ENCODE measurements at regions not wholly inside any gene's neighbourhood (a gene's known extent, or its start where the extent isn't known, plus 50 kb on each side); places are given as distances from the start of the nearest gene placed in this dataset.

GRCh38 chrX:809081-809480, 178.5 kb downstream of the SHOX start:
- WGBS, 2 experiments (ENCODE audit: extremely low coverage in 1 of 2, insufficient coverage in 1 of 2, insufficient read length in 1 of 2, insufficient replicate concordance in 2 of 2, low coverage in 1 of 2, low lambda C conversion rate in 2 of 2, missing lambda C conversion rate in 1 of 2) = 84% methylated on average over 11 of the region's 11 CpGs; no CpG with 5 or more reads in 1 of the 2 experiments
- CTCF ChIA-PET (ENCODE audit: partially characterized antibody) = no interaction called here

More at GRCh38 chrX:809081-809480, 178.5 kb downstream of the SHOX start:
- Histone ChIP-seq H3K27me3 (replicated peaks in 1 of 4; ENCODE audit: control insufficient read depth in 3 of 4, extremely low read depth in 1 of 4, insufficient read depth in 3 of 4, low read length in 3 of 4) (peaks cover 0 to 4% (median 0%) of the 10 kb centered on the region in 4 experiments; a peak in 2 of 7 replicates), H2BK5ac (ENCODE audit: low read depth, low read length) (no peak overlapping the region), H3K4me2 (ENCODE audit: insufficient read depth in 1 of 2, low read depth in 2 of 2, low read length in 2 of 2) (no peak overlapping the region), H4K20me1 (replicated peaks in 1 of 2; ENCODE audit: control insufficient read depth in 1 of 2, insufficient read depth in 2 of 2, low read length in 2 of 2) (no peaks in the 10 kb centered on the region), H3K36me3 (ENCODE audit: control insufficient read depth in 2 of 4, insufficient read depth in 4 of 4, low read length in 3 of 4) (no peaks in the 10 kb centered on the region), H3K18ac (ENCODE audit: extremely low read depth, low read length) (no peak overlapping the region), H3K56ac (replicated peaks; ENCODE audit: insufficient read length, low read depth, low read length) (no peak overlapping the region), H2BK12ac (ENCODE audit: low read depth, low read length) (no peak overlapping the region), H2BK15ac (ENCODE audit: low read length) (no peak overlapping the region), H3K9ac (replicated peaks in 1 of 4; ENCODE audit: extremely low read depth in 1 of 4, low read depth in 3 of 4, low read length in 3 of 4) (no peak overlapping the region), H2BK20ac (ENCODE audit: low read length) (no peak overlapping the region), H4K91ac (replicated peaks; ENCODE audit: insufficient read length, low read length) (no peak overlapping the region), H3K79me1 (ENCODE audit: low read depth, low read length) (no peaks in the 10 kb centered on the region), H3K23ac (ENCODE audit: insufficient read length) (no peak overlapping the region), H3K4me1 (replicated peaks in 1 of 4; ENCODE audit: control insufficient read depth in 3 of 4, insufficient read depth in 4 of 4, low read length in 3 of 4) (peaks cover 0 to 13% (median 5%) of the 10 kb centered on the region in 4 experiments; a peak in 4 of 7 replicates), H3K9me3 (ENCODE audit: insufficient read depth in 2 of 2, low read depth in 1 of 2, low read length in 1 of 2) (no peaks in the 10 kb centered on the region), H3K4me3 (ENCODE audit: extremely low read depth in 1 of 4, insufficient read depth in 2 of 4, low read depth in 3 of 4, low read length in 4 of 4) (no peak overlapping the region), H2BK120ac (replicated peaks; ENCODE audit: low read depth, low read length) (no peak overlapping the region), H4K5ac (ENCODE audit: insufficient read length, low read depth, low read length) (no peak overlapping the region), H3K79me2 (ENCODE audit: control insufficient read depth in 1 of 2, insufficient read depth in 2 of 2, low read length in 2 of 2) (no peaks in the 10 kb centered on the region), H2AK5ac (ENCODE audit: low read depth, low read length) (no peak overlapping the region), H3K14ac (ENCODE audit: insufficient read length) (no peak overlapping the region), H4K8ac (ENCODE audit: extremely low read depth, insufficient read depth, low read length) (no peak overlapping the region), H3K4ac (replicated peaks; ENCODE audit: insufficient read length, low read depth, low read length) (no peak overlapping the region), H3K27ac (ENCODE audit: low read depth, low read length) (no peak overlapping the region), H2AFZ (ENCODE audit: low read length) (no peak overlapping the region), H3K23me2 (ENCODE audit: low read depth, low read length) (no peaks in the 10 kb centered on the region; the same call in 1 of the 2 replicates)
- no peak for FAIRE-seq
- POLR2A ChIA-PET (ENCODE audit: partially characterized antibody) = no interaction called here
- DNase-seq (ENCODE audit: low read depth in 1 of 2, low spot score in 2 of 2) = no peak
- TF ChIP-seq CBX8 (IDR thresholded peaks at IDR 0.05; ENCODE audit: borderline replicate concordance, low read depth, low read length) (no peak), SP2 (IDR thresholded peaks at IDR 0.05; ENCODE audit: low read length) (no peak), HDAC2 (IDR thresholded peaks at IDR 0.05; ENCODE audit: borderline replicate concordance in 1 of 2, low read depth in 2 of 2, low read length in 2 of 2) (no peak), CTCF (IDR thresholded peaks at IDR 0.05; ENCODE audit: control extremely low read depth in 1 of 3, insufficient read depth in 1 of 3, low read depth in 1 of 3, low read length in 3 of 3) (no peak), ASH2L (IDR thresholded peaks at IDR 0.05; ENCODE audit: low read length) (no peak), CHD2 (IDR thresholded peaks at IDR 0.05; ENCODE audit: low read length) (no peak), SP1 (IDR thresholded peaks at IDR 0.05; ENCODE audit: low read depth, low read length) (no peak)

Measured in H1 (cell line).